ENCODE measurements at regions not wholly inside any gene's neighbourhood (a gene's known extent, or its start where the extent isn't known, plus 50 kb on each side); places are given as distances from the start of the nearest gene placed in this dataset.

DNA sequence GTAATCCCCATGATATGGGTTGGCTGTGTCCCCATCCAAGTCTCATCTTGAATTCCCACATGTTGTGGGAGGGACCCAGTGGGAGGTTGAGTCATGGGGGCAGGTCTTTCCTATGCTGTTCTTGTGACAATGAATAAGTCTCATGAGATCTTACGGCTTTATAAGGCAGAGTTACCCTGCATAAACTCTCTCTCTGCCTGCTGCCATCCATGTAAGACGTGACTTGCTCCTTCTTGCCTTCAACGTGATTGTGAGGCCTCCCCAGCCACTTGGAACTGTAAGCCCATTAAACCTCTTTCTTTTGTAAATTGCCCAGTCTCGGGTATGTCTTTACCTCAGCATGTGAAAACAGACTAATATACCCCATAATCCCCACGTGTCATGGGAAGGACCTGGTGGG is 61.9 kb upstream of the LDAH start:
- H3K4me1 Mint-ChIP-seq, result no peaks in the 10 kb centered on the region
- H3K27me3 Mint-ChIP-seq, result peaks cover 2% of the 10 kb centered on the region
- H3K4me3 Mint-ChIP-seq, result no peak overlapping the region
- no peak overlapping the region for H3K27ac Mint-ChIP-seq
- no peaks in the 10 kb centered on the region for H3K9me3 Mint-ChIP-seq
- DNase-seq, result no peak
- ChIA-PET CTCF (no interaction called here), POLR2A (no interaction called here)
- H3K36me3 Mint-ChIP-seq (ENCODE audit: low read depth), result no peaks in the 10 kb centered on the region

DNA sequence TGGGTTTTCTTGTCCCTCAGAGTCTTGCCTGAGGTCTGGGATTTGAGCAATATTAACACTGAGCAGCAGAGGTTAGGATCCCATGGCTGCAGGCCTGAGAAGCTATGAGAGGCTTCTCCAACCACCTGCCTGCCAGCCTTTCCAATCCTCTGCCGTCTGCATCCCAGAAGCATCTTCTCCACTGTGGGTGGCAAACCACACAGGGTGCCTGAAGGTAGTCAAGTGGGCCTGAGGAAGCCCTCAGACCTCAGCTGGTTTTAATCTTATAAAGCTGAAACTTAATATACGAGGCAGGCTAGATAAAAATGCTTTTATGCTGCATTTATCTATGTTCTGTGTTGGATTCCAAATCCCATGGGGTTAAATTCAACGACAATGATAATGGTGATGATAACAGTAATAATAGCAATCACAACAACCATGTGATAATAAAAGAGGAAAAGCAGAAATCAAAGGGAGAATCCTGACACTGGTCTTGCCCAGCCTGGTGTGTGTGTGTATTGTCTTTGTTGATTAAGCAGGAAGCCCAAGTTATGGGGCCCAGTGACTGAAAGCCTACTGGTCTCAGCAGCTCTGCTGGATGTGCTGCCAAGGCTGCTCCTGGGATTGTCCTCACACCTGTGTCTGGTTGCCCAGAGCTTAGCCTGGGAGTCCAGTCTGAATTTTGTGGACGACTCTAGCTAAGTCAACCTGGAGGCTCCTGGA is 59.7 kb upstream of the LDAH start:
- H3K27me3 Mint-ChIP-seq, result peaks cover 3% of the 10 kb centered on the region
- no peak overlapping the region for H3K27ac Mint-ChIP-seq
- H3K4me3 Mint-ChIP-seq, result no peak overlapping the region
- no peaks in the 10 kb centered on the region for H3K36me3 Mint-ChIP-seq (ENCODE audit: low read depth)
- ChIA-PET POLR2A (no interaction called here), CTCF (no interaction called here)
- no peaks in the 10 kb centered on the region for H3K9me3 Mint-ChIP-seq
- no peak for DNase-seq
- no peaks in the 10 kb centered on the region for H3K4me1 Mint-ChIP-seq

DNA sequence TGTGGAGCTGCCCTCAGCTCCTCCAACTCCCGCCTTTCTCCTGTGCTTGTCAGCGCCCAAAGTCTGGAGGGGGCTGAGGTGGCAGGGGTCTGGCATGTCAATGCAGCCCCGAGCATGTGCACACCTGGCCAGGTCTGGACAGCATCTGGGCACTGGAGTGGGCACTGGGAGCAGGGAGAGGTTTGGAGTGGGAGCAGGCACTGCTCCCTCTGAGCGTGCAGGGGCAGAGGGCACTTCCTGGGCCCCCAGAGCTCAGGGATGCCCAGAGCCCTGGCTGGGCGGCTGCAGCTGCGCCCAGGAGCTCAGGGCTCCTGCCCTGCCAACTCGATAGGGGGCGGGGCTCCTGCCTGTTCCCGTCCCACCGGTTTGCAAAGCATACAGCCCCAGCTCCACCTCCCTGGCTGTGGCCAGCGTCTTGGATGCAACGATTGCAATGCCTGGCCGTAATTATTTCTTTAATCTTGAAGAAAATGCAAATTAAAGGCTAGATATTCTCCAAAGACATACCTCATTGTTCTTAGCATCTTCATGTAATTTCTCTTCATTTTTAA is 57.4 kb upstream of the LDAH start:
- Mint-ChIP-seq H3K9me3 (no peaks in the 10 kb centered on the region), H3K27ac (no peak overlapping the region), H3K4me1 (no peaks in the 10 kb centered on the region), H3K27me3 (peaks cover 7% of the 10 kb centered on the region), H3K4me3 (no peak overlapping the region), H3K36me3 (ENCODE audit: low read depth) (no peaks in the 10 kb centered on the region)
- CTCF ChIA-PET, result interaction anchor here (0.6 kb wide), 1 partner anchor 1214 kb away, joined by 3 read pairs; no protein-coding TSS in a partner anchor
- POLR2A ChIA-PET, result no interaction called here
- DNase-seq, result no peak

DNA sequence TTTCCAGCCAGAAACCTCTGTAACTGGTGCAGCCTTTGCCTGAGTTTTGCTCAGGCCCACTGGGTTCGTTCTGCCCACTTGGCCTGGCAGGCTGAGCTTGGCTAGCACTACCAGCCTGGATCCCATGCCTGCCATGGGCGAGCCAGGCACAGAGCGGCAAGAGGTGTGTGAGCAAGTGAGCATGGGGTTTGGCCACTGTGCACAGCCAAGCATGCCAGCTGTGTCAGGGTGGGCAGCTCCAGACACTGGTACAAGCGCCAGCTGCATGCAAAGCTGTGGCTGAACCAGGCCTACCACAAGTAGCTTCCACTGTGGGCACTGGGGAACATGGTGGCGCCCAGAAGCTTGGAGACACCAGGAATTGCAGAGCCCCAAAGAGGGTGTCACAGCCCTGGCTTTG is 56.3 kb upstream of the LDAH start:
- no peaks in the 10 kb centered on the region for H3K4me1 Mint-ChIP-seq
- no peak for DNase-seq
- ChIA-PET POLR2A (no interaction called here), CTCF (no interaction called here)
- no peaks in the 10 kb centered on the region for H3K9me3 Mint-ChIP-seq
- no peaks in the 10 kb centered on the region for H3K36me3 Mint-ChIP-seq (ENCODE audit: low read depth)
- H3K4me3 Mint-ChIP-seq, result no peak overlapping the region
- no peak overlapping the region for H3K27ac Mint-ChIP-seq
- H3K27me3 Mint-ChIP-seq, result peaks cover 10% of the 10 kb centered on the region

DNA sequence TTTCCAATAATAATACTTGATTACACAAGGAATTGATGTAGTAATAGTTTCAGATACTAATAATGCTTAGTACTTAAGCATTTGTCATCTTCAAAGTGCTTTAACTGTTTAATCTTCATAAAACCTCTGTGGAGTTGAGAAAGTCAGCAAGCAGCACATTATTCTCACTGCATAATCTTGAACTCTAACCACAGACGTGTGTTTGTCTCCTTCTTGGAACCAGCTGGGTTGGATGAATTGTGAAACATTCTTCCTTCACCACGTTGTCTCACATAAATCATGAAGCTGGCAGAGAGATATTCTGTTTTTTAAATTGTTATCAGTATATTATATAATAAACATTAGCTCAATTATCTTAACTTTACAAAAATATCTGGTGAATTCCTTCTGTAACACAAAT is 55.1 kb upstream of the LDAH start:
- H3K36me3 Mint-ChIP-seq (ENCODE audit: low read depth), result no peaks in the 10 kb centered on the region
- H3K4me3 Mint-ChIP-seq, result no peak overlapping the region
- CTCF ChIA-PET, result no interaction called here

More for the DNA sequence above, 55.1 kb upstream of the LDAH start:
- Mint-ChIP-seq H3K27me3 (peaks cover 13% of the 10 kb centered on the region), H3K4me1 (no peaks in the 10 kb centered on the region), H3K27ac (no peak overlapping the region), H3K9me3 (no peaks in the 10 kb centered on the region)
- POLR2A ChIA-PET, result no interaction called here
- DNase-seq, result no peak

Measured in activated CD4-positive, alpha-beta T cell treated with anti-CD3 and anti-CD28 coated beads, Interleukin-2, amount 10 ng/mL, durations not matched to agents 7 days and 5 days (primary cell).